ENCODE measurements at regions not wholly inside any gene's neighbourhood (a gene's known extent, or its start where the extent isn't known, plus 50 kb on each side); places are given as distances from the start of the nearest gene placed in this dataset.

- FAIRE-seq: no peak
- no peak for DNase-seq (ENCODE audit: extremely low spot score, insufficient read length, low read depth)
Observed at GRCh38 chr11:115111066-115111465, 393.1 kb downstream of the CADM1 start.

GRCh38 chr11:115112754-115113153, 391.5 kb downstream of the CADM1 start:
- DNase-seq (ENCODE audit: extremely low spot score, insufficient read length, low read depth): no peak
- FAIRE-seq: no peak

DNA sequence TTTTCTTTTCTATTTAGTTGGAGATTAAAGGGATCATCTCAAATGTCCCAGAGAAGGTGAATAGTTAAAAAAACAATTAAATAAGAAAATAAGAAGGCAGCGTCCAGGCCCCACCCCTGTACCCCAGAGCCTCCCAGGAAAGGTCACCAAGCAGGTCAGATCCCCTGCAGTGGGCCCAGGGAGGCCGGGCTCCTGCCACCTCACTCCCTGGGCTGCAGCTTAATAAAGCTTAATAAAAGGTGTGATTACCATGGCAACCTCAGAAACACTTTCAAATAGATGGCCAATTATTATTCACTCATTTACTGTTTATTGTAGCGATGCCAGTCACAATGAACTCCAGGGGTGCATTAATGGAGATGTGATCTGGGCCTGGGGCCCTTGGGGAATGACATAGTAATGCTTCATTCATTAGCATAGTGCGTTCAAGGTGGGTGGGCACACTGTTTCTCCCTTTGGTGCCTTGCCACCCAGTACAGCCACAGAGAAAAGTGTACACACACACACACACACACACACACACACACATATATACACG, 386.2 kb downstream of the CADM1 start:
- FAIRE-seq (no peak), DNase-seq (ENCODE audit: extremely low spot score, insufficient read length, low read depth) (no peak)

DNA sequence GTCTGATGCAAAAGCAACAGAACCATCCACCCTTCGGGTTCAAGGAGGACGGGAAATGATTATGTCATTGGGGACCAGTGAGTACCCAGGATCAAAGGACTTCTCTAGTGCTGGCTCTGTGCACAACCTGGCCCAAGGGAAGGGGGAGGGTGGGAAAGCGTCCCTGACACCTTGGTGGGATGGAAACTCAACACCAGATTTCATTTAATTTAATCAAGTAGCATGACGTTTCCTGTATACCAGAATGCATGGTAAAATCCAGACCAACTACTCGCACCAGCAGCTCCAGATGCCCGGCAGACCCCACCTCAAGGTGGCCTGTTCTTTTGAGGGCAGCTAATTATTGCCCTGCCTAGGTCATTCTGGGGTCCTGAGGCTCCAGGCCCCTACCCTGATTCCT, 385.1 kb downstream of the CADM1 start:
- FAIRE-seq (no peak), DNase-seq (ENCODE audit: extremely low spot score, insufficient read length, low read depth) (no peak)
